ENCODE measurements at regions not wholly inside any gene's neighbourhood (a gene's known extent, or its start where the extent isn't known, plus 50 kb on each side); places are given as distances from the start of the nearest gene placed in this dataset.

DNA sequence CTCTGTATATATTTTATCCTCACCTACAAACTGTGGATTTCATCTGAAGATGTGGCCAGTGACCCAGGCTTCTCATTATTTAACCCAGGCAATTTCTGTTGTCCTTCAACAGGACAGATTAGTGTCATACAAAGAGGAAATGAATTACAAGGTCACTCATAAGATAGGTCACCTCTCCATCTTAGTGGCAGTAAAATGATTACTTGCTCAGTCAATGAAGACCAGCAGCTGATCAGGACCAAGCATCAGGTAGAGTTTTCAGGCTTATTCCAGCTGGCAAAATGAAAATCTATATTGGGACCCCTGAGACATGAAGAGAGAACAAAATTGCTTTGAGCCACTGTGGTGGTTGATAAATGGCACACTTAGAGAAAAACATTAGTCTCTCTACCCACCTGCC lies 135.2 kb upstream of the PRDM9 start:
- POLR2A ChIA-PET, result no interaction called here
- CTCF ChIA-PET, result no interaction called here

DNA sequence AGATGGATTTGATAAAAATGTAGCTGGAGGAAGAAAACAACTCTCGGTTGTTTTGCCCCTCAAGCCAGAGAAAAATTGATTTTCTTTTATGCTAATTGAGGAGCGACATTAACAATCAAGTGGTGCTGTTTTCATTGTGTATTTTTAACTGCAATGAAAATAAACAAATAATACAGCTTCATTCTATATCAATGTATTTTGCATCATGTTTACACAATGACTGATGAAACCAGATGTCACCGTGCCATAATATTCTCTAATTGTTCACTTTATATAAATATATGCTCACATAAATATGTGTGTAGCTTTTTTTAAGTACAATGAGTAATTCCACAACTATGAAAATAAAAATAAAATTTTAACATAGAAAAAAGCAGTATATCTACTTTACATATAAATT lies 139.0 kb upstream of the PRDM9 start:
- no peaks in the 10 kb centered on the region for H3K9me3 ChIP-seq (ENCODE audit: control insufficient read depth in 2 of 3, low read length in 3 of 3)
- H3K36me3 ChIP-seq (ENCODE audit: control insufficient read depth in 2 of 3, insufficient read depth in 3 of 3, low read length in 3 of 3), result no peaks in the 10 kb centered on the region
- no peak overlapping the region for H3K27ac ChIP-seq (ENCODE audit: low read depth, low read length)
- ATAC-seq (no peak), DNase-seq (no peak)
- Mint-ChIP-seq H3K27ac (no peak overlapping the region), H3K4me1 (no peaks in the 10 kb centered on the region), H3K9me3 (peaks cover 0 to 22% (median 5%) of the 10 kb centered on the region in 11 donors), H3K36me3 (no peaks in the 10 kb centered on the region), H3K4me3 (no peak overlapping the region), H3K27me3 (no peaks in the 10 kb centered on the region)
- H3K4me1 ChIP-seq (ENCODE audit: control insufficient read depth in 2 of 2, insufficient read depth in 2 of 2, low read length in 2 of 2), result no peaks in the 10 kb centered on the region
- intact Hi-C loops (cut with micrococcal nuclease), result no loop called here
- H3K4me3 ChIP-seq (ENCODE audit: low read length), result no peak overlapping the region
- ChIA-PET POLR2A (no interaction called here), CTCF (interaction anchor here (0.6 kb wide), 1 partner anchor 887 kb away, joined by 3 read pairs; no protein-coding TSS in a partner anchor)
- H3K27me3 ChIP-seq (ENCODE audit: control insufficient read depth in 2 of 2, insufficient read depth in 2 of 2, low read length in 2 of 2), result no peaks in the 10 kb centered on the region

More for the DNA sequence above, 135.2 kb upstream of the PRDM9 start:
- no peaks in the 10 kb centered on the region for H3K9me3 ChIP-seq (ENCODE audit: control insufficient read depth in 2 of 3, low read length in 3 of 3)
- no peaks in the 10 kb centered on the region for H3K4me1 ChIP-seq (ENCODE audit: control insufficient read depth in 2 of 2, insufficient read depth in 2 of 2, low read length in 2 of 2)
- no peak overlapping the region for H3K27ac ChIP-seq (ENCODE audit: low read depth, low read length)
- Mint-ChIP-seq H3K36me3 (no peaks in the 10 kb centered on the region), H3K27ac (no peak overlapping the region), H3K27me3 (no peaks in the 10 kb centered on the region), H3K9me3 (peaks cover 3 to 33% (median 7%) of the 10 kb centered on the region in 11 donors), H3K4me1 (no peaks in the 10 kb centered on the region), H3K4me3 (no peak overlapping the region)
- intact Hi-C loops (cut with micrococcal nuclease), result no loop called here
- DNase-seq (no peak), ATAC-seq (no peak)
- H3K4me3 ChIP-seq (ENCODE audit: low read length), result no peak overlapping the region
- H3K27me3 ChIP-seq (ENCODE audit: control insufficient read depth in 2 of 2, insufficient read depth in 2 of 2, low read length in 2 of 2), result no peaks in the 10 kb centered on the region
- no peaks in the 10 kb centered on the region for H3K36me3 ChIP-seq (ENCODE audit: control insufficient read depth in 2 of 3, insufficient read depth in 3 of 3, low read length in 3 of 3)

DNA sequence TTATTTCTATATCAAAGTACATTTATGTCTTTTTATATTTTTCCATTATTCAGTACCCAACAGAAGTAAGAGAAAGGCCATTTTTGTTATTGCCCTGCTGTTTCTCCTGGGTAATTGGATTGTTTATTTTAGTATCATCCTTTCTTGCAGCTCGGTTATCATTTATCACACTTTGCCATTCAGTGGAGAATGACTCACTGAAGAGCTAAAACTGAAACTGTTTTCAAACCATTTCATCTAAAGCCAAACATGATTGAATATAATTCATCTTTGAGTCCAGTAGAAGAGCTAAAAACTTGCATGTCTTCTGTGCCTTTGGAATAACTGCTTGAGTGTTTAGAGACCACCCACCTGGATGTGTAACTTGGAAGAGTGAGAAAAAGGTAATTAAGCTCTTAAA lies 139.5 kb upstream of the PRDM9 start:
- intact Hi-C loops (cut with micrococcal nuclease), result no loop called here
- no peaks in the 10 kb centered on the region for H3K9me3 ChIP-seq (ENCODE audit: control insufficient read depth in 2 of 3, low read length in 3 of 3)
- Mint-ChIP-seq H3K27ac (no peak overlapping the region), H3K4me1 (no peaks in the 10 kb centered on the region), H3K9me3 (peaks cover 0 to 22% (median 6%) of the 10 kb centered on the region in 11 donors), H3K36me3 (no peaks in the 10 kb centered on the region), H3K4me3 (no peak overlapping the region), H3K27me3 (no peaks in the 10 kb centered on the region)
- CTCF ChIA-PET, result interaction anchor here (0.6 kb wide), 1 partner anchor 887 kb away, joined by 3 read pairs; no protein-coding TSS in a partner anchor
- no peaks in the 10 kb centered on the region for H3K27me3 ChIP-seq (ENCODE audit: control insufficient read depth in 2 of 2, insufficient read depth in 2 of 2, low read length in 2 of 2)
- H3K36me3 ChIP-seq (ENCODE audit: control insufficient read depth in 2 of 3, insufficient read depth in 3 of 3, low read length in 3 of 3), result no peaks in the 10 kb centered on the region
- POLR2A ChIA-PET, result no interaction called here
- H3K4me1 ChIP-seq (ENCODE audit: control insufficient read depth in 2 of 2, insufficient read depth in 2 of 2, low read length in 2 of 2), result no peaks in the 10 kb centered on the region
- no peak overlapping the region for H3K27ac ChIP-seq (ENCODE audit: low read depth, low read length)
- no peak overlapping the region for H3K4me3 ChIP-seq (ENCODE audit: low read length)
- DNase-seq, result no peak
- no peak for ATAC-seq

DNA sequence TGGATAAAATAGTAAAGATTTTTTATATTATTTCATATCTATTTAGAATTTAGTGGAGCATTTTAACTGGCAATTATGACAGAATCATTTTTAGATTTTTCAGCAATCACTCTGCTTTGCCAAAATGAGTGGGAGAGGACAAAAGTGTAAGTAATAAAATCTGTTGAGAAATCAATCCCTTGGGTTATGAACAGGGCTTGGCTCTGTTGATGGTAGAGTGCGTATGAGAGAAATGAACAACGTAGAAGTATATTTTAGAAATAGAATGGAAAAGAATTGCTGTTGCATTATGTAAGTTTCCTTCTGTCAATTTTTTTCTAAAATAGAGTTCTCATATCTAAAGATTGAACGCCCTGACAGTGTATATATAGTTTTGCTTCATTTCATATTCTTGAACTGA lies 154.1 kb upstream of the PRDM9 start:
- H3K27me3 ChIP-seq (ENCODE audit: control insufficient read depth in 2 of 2, insufficient read depth in 2 of 2, low read length in 2 of 2), result no peaks in the 10 kb centered on the region
- peaks cover 0 to 8% (median 2%) of the 10 kb centered on the region in 11 donors for H3K9me3 Mint-ChIP-seq
- H3K4me3 Mint-ChIP-seq, result no peak overlapping the region
- ATAC-seq, result no peak
- H3K36me3 Mint-ChIP-seq, result no peaks in the 10 kb centered on the region
- no peak overlapping the region for H3K4me3 ChIP-seq (ENCODE audit: low read length)
- ChIA-PET CTCF (no interaction called here), POLR2A (no interaction called here)
- H3K9me3 ChIP-seq (ENCODE audit: control insufficient read depth in 2 of 3, low read length in 3 of 3), result peaks cover 0 to 4% (median 0%) of the 10 kb centered on the region in 3 experiments
- no peaks in the 10 kb centered on the region for H3K27me3 Mint-ChIP-seq
- no peak overlapping the region for H3K27ac ChIP-seq (ENCODE audit: low read depth, low read length)
- intact Hi-C loops (cut with micrococcal nuclease), result no loop called here
- no peaks in the 10 kb centered on the region for H3K4me1 ChIP-seq (ENCODE audit: control insufficient read depth in 2 of 2, insufficient read depth in 2 of 2, low read length in 2 of 2)
- DNase-seq, result no peak
- H3K4me1 Mint-ChIP-seq, result no peaks in the 10 kb centered on the region
- no peaks in the 10 kb centered on the region for H3K36me3 ChIP-seq (ENCODE audit: control insufficient read depth in 2 of 3, insufficient read depth in 3 of 3, low read length in 3 of 3)
- no peak overlapping the region for H3K27ac Mint-ChIP-seq

DNA sequence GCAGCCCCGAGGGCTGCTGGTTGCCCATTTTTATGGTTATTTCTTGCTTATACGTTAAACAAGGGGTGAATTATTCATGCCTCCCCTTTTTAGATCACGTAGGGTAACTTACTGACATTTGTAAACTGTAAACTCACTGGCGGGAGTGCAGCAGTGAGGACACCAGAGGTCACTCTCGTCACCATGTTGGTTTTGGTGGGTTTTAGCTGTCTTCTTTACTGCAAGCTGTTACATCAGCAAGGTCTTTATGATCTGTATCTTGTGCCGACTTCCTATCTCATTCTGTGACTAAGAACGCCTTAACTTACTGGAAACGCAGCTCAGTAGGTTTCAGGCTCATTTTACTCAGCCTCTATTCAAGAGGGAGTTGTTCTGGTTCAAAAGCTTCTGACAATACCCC lies 155.0 kb upstream of the PRDM9 start:
- H3K27me3 Mint-ChIP-seq, result no peaks in the 10 kb centered on the region
- POLR2A ChIA-PET, result no interaction called here
- Histone ChIP-seq H3K9me3 (ENCODE audit: control insufficient read depth in 2 of 3, low read length in 3 of 3) (peaks cover 0 to 4% (median 0%) of the 10 kb centered on the region in 3 experiments), H3K4me3 (ENCODE audit: low read length) (no peak overlapping the region), H3K36me3 (ENCODE audit: control insufficient read depth in 2 of 3, insufficient read depth in 3 of 3, low read length in 3 of 3) (no peaks in the 10 kb centered on the region), H3K27ac (ENCODE audit: low read depth, low read length) (no peak overlapping the region), H3K27me3 (ENCODE audit: control insufficient read depth in 2 of 2, insufficient read depth in 2 of 2, low read length in 2 of 2) (no peaks in the 10 kb centered on the region), H3K4me1 (ENCODE audit: control insufficient read depth in 2 of 2, insufficient read depth in 2 of 2, low read length in 2 of 2) (no peaks in the 10 kb centered on the region)
- DNase-seq (no peak), ATAC-seq (no peak)
- no peaks in the 10 kb centered on the region for H3K4me1 Mint-ChIP-seq
- intact Hi-C loops (cut with micrococcal nuclease), result no loop called here
- H3K27ac Mint-ChIP-seq, result no peak overlapping the region
- no peaks in the 10 kb centered on the region for H3K36me3 Mint-ChIP-seq
- H3K9me3 Mint-ChIP-seq, result peaks cover 0 to 13% (median 2%) of the 10 kb centered on the region in 11 donors
- H3K4me3 Mint-ChIP-seq, result no peak overlapping the region
- CTCF ChIA-PET, result no interaction called here

DNA sequence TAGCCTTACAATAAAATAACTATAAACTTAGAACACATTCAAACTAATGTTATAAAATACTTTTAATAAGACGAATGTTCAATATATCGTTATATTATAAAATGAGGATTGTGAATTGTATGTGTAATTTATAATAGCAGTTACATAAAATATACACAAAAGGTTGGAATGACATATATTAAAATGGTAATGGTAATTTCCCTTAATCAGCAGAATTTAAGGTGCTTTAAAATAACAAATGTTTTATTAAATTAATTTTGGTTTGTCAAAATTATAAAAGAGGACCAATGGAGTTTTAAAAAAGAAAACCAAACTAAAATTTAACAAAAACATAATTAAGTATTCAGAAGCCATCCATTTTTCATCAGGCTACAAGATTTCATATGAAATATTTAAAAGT lies 164.3 kb upstream of the PRDM9 start:
- intact Hi-C loops (cut with micrococcal nuclease), result no loop called here
- Histone ChIP-seq H3K4me3 (ENCODE audit: low read length) (no peak overlapping the region), H3K27ac (ENCODE audit: low read depth, low read length) (no peak overlapping the region), H3K27me3 (ENCODE audit: control insufficient read depth in 2 of 2, insufficient read depth in 2 of 2, low read length in 2 of 2) (no peaks in the 10 kb centered on the region), H3K4me1 (ENCODE audit: control insufficient read depth in 2 of 2, insufficient read depth in 2 of 2, low read length in 2 of 2) (no peaks in the 10 kb centered on the region), H3K9me3 (ENCODE audit: control insufficient read depth in 2 of 3, low read length in 3 of 3) (no peaks in the 10 kb centered on the region), H3K36me3 (ENCODE audit: control insufficient read depth in 2 of 3, insufficient read depth in 3 of 3, low read length in 3 of 3) (no peaks in the 10 kb centered on the region)
- H3K27ac Mint-ChIP-seq, result no peak overlapping the region
- ATAC-seq, result no peak
- ChIA-PET CTCF (no interaction called here), POLR2A (no interaction called here)
- H3K9me3 Mint-ChIP-seq, result peaks cover 0 to 38% (median 6%) of the 10 kb centered on the region in 11 donors
- no peak overlapping the region for H3K4me3 Mint-ChIP-seq
- no peak for DNase-seq
- H3K36me3 Mint-ChIP-seq, result no peaks in the 10 kb centered on the region
- no peaks in the 10 kb centered on the region for H3K4me1 Mint-ChIP-seq
- H3K27me3 Mint-ChIP-seq, result no peaks in the 10 kb centered on the region

DNA sequence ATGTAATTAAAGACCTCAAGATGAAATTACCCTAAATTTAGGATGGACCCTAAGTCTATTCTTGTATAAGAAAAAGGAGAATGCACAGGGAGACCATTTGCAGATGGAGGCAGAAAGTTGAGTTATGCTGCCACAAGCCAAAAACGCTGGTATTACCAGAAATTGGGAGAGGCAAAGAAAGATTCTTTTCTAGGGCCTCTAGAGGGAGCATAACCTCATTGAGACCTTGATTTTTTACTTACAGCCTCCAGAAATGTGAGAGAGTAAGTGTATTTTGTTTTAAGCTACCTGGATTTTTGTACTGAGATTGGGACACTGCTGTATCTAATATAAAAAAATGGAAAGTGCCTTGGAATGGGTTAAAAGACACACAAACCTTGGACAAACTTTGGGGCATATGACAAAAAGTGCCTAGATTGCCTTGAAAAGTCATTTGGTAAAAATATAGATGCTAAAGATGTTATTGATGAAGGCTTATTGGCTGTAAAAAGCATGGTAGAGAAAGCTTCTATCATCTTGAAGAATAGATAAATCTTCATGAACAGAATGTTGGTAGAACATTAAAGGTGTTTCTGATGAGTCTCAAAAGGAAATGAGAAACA lies 174.7 kb upstream of the PRDM9 start:
- no peak for DNase-seq
- intact Hi-C loops (cut with micrococcal nuclease), result no loop called here
- CTCF ChIA-PET, result no interaction called here
- H3K27me3 ChIP-seq (ENCODE audit: control insufficient read depth in 2 of 2, insufficient read depth in 2 of 2, low read length in 2 of 2), result no peaks in the 10 kb centered on the region
- Mint-ChIP-seq H3K9me3 (peaks cover 0 to 13% (median 4%) of the 10 kb centered on the region in 11 donors), H3K4me1 (no peaks in the 10 kb centered on the region), H3K36me3 (no peaks in the 10 kb centered on the region), H3K4me3 (no peak overlapping the region), H3K27ac (no peak overlapping the region), H3K27me3 (no peaks in the 10 kb centered on the region)
- H3K27ac ChIP-seq (ENCODE audit: low read depth, low read length), result no peak overlapping the region
- no peaks in the 10 kb centered on the region for H3K36me3 ChIP-seq (ENCODE audit: control insufficient read depth in 2 of 3, insufficient read depth in 3 of 3, low read length in 3 of 3)
- POLR2A ChIA-PET, result no interaction called here
- H3K4me3 ChIP-seq (ENCODE audit: low read length), result no peak overlapping the region
- no peaks in the 10 kb centered on the region for H3K9me3 ChIP-seq (ENCODE audit: control insufficient read depth in 2 of 3, low read length in 3 of 3)
- no peaks in the 10 kb centered on the region for H3K4me1 ChIP-seq (ENCODE audit: control insufficient read depth in 2 of 2, insufficient read depth in 2 of 2, low read length in 2 of 2)
- ATAC-seq, result no peak
